ENCODE measurements at regions not wholly inside any gene's neighbourhood (a gene's known extent, or its start where the extent isn't known, plus 50 kb on each side); places are given as distances from the start of the nearest gene placed in this dataset.

GRCh38 chr10:117892681-117893220 is 154.0 kb downstream of the RAB11FIP2 start:
- TF ChIP-seq CTCF (IDR thresholded peaks at IDR 0.05) (no peak), RAD21 (conservative IDR thresholded peaks at IDR 0.05 in 1 of 2, IDR thresholded peaks at IDR 0.05 in 1 of 2) (no peak), POLR2A (IDR thresholded peaks at IDR 0.05; ENCODE audit: low read length) (no peak), MAX (IDR thresholded peaks at IDR 0.05) (no peak), PBX3 (IDR thresholded peaks at IDR 0.05) (no peak), ZFP36 (IDR thresholded peaks at IDR 0.05; ENCODE audit: borderline replicate concordance, partially characterized antibody) (no peak), E2F6 (IDR thresholded peaks at IDR 0.05; ENCODE audit: borderline replicate concordance, low read depth) (no peak), MYC (IDR thresholded peaks at IDR 0.05; ENCODE audit: borderline replicate concordance, low read length) (no peak), JUN (IDR thresholded peaks at IDR 0.05) (no peak), RFX5 (IDR thresholded peaks at IDR 0.05) (no peak), ZC3H11A (IDR thresholded peaks at IDR 0.05) (no peak), EP300 (IDR thresholded peaks at IDR 0.05) (no peak), CBX2 (IDR thresholded peaks at IDR 0.05; ENCODE audit: borderline replicate concordance, low read depth) (no peak), KDM1A (IDR thresholded peaks at IDR 0.05; ENCODE audit: low read depth) (no peak)

Data from A549 (cell line).